GM12874 (cell line): ENCODE measurements at regions not wholly inside any gene's neighbourhood (a gene's known extent, or its start where the extent isn't known, plus 50 kb on each side); places are given as distances from the start of the nearest gene placed in this dataset.

ENCODE experiments used
- TF ChIP-seq, protein P1 (sequence below): IDR thresholded peaks from 2 replicates; pipeline ENCODE4 v1.5.1; 2011; ENCODE audit warnings: low read depth, mild to moderate bottlenecking, control low read depth, low read length, moderate library complexity; ENCODE audit not compliant: insufficient read depth

DNA sequence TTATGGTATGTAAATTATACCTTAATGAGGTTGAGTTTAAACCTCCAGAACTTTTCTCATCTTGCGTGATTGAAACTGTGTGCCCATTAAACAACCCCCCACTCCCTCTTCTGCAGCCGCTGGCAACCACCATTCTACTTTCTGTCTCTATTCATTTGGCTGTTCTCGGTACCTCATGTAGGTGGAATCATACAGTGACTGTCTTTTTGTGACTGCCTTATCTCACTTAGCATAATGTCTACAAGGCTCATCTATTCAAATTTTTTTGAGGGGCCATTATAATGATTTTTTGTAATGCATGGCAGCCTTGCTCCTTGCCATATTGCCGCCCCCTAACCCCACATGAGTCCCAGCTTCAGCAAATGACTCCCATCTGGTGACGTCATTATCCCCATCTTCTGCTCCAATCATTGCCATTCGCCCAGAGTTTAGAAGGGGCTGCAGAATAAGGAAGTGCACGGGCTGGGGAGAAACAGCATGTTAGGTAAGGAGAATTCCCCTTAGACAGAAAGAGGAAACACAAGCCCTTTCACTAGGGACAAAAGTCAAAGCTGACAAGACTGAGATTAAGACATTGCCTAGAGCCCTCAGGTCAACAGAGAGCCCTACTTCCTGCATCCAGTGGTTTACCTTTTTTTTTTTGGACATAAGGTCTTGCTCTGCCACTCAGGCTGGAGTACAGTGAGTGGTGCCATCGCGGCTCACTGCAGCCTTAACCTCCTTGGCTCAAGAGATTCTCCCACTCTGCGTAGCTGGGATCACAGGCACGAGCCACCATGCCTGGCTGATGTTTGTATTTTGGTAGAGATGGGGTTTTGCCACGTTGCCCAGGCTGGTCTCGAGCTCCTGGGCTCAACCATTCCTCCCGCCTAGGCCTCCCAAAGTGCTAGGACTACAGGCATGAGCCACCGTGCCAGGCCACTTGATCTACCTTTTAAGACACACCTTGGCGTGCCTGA is 78.4 kb upstream of the ERRFI1 start:
- TF ChIP-seq, protein P1, sequence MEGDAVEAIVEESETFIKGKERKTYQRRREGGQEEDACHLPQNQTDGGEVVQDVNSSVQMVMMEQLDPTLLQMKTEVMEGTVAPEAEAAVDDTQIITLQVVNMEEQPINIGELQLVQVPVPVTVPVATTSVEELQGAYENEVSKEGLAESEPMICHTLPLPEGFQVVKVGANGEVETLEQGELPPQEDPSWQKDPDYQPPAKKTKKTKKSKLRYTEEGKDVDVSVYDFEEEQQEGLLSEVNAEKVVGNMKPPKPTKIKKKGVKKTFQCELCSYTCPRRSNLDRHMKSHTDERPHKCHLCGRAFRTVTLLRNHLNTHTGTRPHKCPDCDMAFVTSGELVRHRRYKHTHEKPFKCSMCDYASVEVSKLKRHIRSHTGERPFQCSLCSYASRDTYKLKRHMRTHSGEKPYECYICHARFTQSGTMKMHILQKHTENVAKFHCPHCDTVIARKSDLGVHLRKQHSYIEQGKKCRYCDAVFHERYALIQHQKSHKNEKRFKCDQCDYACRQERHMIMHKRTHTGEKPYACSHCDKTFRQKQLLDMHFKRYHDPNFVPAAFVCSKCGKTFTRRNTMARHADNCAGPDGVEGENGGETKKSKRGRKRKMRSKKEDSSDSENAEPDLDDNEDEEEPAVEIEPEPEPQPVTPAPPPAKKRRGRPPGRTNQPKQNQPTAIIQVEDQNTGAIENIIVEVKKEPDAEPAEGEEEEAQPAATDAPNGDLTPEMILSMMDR = no peak

DNA sequence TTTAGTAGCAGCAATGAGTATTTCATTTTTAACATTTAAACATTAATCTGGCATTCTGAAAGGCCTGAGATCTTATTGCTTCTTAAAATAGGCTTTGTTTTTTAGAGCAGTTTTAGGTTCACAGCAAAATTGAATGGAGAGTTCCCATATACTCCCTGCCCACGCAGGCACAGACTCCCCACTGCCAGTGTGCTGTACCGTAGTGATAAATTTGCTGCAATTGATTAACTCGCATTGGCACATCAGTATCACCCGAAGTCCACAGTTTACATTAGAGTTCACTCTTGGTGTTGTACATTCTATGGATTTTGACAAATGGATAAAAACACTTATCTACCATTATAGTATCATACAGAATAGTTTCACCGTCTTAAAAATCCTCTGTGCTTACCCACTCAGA is 71.8 kb upstream of the ERRFI1 start:
- TF ChIP-seq, protein P1 = no peak

DNA sequence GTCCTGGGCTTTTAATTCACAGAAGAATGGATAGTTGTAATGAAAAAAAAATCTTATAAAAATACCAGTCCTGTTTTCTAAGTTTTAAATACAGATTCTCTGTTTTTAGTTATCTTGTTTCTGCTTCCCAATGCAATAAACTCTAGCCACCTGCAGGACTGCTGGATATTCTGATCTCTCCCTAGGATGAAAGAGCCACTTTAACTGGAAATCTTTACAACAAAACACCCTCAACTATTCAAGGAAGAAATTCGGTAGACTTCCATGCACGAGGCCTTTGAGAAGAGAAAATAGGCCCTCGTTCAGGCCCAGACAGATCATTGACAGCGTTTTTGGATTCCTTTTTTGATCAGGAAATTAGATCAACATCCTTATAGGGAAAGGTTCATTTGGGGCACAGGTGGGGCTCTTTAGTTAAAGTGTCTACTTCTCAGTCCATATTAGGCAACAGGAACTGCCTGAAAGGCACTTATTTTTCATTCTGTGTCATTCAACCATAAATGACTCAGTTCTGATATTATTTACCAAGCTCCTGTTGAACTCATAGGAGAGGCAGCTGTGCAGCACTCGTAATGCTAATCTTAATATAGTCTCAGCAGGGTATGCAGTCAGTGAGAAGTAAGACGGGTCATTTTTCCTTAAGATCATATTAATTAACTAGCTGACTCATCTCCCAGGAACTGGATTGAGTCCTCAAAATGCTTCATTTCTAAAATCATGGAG is 71.1 kb upstream of the ERRFI1 start:
- TF ChIP-seq, protein P1 = no peak

DNA sequence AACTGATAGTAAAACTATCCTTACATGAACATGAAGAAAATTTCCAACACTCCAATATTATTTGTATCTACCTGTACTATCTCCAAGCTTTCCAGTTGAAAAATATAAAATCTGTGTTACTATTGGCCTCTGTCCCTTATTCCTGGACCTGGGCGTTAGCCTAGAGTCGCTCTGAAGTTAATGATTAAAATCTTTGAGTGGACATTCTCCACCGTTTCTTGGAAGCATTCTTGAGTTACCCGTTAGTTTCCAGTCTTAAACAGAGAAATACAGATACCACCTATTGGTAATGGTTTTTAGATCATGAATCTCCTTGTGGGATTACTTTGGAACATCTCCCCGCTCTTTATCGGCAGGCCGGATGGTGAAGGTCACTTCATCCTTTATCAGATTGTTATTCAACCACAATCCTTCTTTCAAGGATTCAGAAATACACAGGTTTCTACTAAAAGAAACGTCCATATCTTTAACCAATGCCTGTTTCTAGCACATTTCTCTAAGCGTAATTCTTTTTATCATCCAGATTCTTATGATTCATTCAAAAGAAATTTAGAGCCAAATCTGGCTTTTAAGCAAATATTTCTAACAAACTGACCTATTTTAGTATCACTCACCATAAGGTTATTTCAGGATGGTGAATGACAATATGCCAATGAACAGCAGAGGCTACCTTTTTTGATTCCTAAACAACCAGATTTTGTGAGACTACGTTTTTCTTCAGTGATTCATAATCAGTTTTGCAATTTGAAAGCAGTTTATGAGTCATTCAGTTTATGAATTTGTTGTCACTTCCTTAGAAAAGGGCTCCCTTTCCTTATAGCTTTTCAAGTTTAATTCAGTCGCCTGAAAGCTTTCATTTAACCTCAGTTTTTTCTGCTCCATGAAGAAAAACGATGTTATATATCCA is 70.2 kb upstream of the ERRFI1 start:
- TF ChIP-seq, protein P1 = no peak

DNA sequence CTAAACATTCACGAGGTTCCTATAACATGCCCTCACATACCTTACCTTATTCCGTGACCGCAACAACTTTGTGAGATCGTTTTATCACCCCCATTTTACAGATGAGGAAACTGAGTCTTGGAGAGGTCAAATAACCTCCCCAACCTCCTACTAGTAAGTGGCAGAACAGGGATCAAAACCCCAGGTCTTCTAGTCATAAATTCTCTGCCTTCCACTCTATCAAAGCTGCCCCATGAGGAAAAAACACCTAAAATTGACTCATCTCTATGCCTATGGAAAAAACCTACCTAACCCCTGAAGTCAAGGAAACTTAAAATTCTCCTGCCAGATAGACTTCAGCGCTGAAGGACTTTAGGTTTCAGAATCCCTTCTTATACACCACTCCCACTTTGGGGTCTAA is 69.5 kb upstream of the ERRFI1 start:
- TF ChIP-seq, protein P1 = no peak

DNA sequence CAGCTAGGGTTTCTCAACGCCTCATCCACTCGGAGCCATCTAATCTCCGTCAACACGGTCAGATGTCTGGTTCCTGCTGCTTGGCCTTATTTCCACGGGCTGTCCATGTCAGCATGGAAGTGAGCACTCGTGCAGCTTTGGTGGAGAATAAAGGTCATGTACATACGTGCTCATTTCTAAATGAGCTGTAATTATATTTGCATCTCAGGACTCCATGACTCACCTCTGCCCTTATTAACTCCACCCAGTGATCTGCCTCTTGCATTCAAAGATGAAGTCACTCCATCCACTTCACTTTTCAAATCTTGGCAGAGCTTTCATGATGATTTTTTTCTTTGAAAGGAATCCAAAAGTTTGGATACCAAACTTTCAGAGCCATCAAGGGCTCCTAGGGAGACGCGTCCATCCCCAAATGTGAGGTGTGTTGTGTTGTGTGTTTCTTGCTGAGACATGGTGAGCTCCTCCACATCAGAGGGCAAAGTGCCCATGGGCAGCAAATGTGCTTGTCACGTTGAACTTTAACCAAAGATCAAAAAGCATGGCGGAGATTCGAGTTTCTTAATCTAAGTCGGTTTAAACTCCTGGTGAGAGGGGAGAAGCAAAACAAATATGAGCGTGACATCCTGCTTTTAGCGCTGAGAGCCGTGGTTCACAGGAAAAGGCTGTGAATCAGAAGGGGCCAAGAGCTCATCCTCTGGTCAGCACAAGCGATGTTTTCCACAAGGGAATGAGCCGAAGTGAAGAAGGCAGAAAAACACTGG is 68.6 kb upstream of the ERRFI1 start:
- TF ChIP-seq, protein P1 = no peak
